ENCODE measurements at regions not wholly inside any gene's neighbourhood (a gene's known extent, or its start where the extent isn't known, plus 50 kb on each side); places are given as distances from the start of the nearest gene placed in this dataset.
"Not testable (repeated sequence)": the region's sequence is repeated elsewhere in the genome, so short reads cannot be mapped to it uniquely, and the experiment has no call there.

DNA sequence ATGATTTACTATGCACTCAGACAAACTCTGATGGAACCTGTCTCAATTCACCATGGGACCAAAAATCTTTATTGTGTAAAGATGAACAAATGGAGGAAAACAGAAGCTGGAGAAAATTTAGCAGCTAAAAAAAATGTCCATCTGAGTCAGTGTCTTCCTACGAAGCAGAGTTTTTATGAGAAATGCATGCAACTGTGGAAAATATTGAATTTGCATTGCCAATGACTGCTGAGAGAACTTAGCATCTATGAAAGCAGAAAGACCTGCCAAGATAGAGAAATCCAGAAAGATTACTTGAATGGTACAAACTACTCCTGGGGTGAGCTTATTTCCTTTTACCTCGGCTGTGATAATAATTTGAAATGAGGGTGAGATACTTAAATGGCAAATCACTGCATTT is 289.7 kb upstream of the GCFC2 start:
- DNase-seq (ENCODE audit: low read depth) = no peak

DNA sequence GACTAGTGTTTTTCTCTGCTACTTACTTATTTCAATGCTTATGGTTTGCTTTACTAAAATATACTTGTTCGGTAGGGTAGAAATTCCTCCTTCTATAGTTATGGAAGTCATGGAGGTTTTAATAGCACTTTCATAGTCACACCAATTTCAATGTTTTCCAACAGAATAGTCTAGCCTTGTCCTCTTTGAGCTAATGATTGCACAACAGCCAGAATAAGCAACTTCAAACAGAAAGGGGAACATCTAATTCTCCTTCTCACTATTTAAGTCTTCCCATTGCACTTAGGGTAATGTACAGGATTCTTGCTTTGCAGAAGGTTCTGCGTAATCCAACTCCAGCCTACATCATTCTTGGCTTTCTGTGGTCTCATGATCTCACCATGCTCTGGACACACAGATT is 287.7 kb upstream of the GCFC2 start:
- no peak for DNase-seq (ENCODE audit: low read depth)

DNA sequence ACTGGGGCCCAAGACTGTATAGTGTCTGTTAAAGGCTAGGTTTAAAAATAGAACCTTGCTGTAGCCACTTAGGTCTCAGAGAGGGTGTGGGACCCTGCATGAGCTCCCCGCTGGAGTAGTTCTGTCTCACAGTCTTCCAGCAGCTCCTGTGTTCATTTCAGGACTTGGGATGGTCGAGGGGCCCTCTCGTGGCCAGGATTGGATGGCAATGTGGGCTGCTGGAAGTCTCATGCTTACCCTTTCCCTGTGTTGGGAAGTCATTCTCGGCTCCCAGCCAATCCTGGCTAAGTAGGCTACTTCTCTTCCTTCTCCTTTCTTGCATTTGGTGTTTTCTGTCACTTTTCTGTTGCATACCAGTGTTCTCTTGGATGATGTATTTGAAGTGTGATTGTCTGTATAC is 284.0 kb upstream of the GCFC2 start:
- no peak for DNase-seq (ENCODE audit: low read depth)

DNA sequence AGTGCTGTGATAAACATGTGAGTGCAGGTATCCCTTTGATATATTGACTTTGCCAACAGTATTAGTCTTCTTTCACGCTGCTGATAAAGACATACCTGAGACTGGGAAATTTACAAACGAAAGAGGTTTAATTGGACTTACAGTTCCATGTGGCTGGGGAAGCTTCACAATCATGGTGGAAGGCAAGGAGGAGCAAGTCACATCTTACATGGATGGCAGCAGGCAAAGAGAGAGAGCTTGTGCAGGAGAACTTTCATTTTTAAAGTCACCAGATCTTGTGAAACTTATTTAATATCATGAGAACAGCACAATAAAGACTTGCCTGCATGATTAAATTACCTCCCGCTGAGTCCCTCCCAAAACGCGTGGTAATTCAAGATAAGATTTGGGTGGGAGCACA is 277.9 kb upstream of the GCFC2 start:
- not testable (repeated sequence) for DNase-seq (ENCODE audit: low read depth)

DNA sequence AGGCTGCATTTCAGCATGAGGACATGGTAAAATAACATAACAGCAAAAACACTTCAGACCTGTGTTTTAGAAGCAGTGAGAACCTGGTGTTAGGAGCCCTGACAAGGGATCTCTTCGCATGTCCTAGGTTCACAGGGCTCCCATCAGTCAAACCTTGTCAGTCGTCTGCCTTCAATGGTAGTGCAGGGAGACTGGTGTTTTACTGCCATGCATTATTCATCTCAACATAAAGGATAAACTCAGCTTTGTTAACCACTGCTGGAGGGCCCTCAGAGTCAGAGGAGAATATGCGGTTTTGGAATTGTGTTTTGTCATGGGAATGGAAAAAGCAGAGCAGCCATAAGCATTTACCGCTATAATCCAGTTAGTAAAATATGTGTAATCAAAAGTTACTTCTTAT is 275.9 kb upstream of the GCFC2 start:
- no peak for DNase-seq (ENCODE audit: low read depth)

DNA sequence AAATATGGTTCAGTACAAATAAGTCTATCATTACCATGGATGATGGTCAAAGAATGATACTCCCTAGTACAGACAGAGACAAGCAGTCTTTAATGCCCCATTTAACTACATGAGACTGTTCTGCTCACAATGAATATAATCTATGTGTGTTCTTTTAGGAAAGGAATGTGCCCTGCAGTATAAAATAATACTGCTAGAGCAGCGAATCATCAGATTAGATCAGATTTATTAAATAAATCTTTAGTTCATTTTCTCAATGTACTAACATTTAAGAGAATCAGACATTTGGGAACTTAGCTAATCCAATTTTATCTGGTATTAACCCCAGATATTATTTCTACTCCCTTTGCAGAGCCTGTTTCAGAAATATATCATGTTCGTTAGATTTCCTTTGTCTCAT is 272.0 kb upstream of the GCFC2 start:
- DNase-seq (ENCODE audit: low read depth) = no peak

DNA sequence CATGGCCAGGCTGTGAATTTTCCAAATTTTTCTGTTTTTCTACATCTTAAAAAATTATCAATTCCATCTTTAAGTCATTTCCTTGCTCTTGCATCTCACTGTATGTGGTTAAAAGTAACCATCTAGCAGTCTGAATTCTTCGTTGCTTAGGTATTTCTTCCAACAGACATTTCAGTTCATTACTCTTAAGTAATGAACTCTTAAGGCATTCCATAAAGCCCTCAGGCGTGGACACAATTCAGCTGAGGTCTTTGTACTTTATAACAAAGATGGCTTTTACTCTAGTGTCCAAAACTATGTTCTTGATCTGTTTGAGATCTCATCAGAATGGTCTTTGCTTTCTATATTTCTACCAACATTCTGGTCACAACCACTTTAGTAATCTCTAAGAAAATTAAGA is 253.9 kb upstream of the GCFC2 start:
- DNase-seq (ENCODE audit: low read depth) = no peak

DNA sequence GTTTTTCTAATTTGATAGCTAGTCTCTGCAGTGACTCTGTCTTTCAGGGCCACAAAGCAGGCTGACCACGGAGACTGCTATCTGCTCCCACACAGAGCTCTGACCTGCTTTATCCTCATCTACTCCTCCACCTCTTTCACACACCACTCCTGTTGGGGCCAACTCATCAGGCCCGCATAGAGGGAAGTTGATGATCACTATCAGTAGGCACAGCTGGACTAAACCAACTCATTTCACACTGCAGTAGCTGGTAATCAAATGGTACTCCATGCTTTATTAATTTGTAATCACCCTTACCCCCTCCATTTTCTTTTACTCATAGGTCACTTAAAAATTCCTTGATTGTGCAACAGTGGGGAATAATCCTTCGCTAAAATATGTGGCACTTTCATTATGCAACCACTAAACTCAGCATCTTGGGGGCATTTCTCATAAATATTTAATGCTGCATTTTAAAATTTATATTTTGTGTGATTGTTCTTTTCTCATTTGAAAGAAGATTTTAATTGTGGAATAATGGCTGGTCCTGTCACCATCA is 249.8 kb upstream of the GCFC2 start:
- DNase-seq (ENCODE audit: low read depth) = no peak

DNA sequence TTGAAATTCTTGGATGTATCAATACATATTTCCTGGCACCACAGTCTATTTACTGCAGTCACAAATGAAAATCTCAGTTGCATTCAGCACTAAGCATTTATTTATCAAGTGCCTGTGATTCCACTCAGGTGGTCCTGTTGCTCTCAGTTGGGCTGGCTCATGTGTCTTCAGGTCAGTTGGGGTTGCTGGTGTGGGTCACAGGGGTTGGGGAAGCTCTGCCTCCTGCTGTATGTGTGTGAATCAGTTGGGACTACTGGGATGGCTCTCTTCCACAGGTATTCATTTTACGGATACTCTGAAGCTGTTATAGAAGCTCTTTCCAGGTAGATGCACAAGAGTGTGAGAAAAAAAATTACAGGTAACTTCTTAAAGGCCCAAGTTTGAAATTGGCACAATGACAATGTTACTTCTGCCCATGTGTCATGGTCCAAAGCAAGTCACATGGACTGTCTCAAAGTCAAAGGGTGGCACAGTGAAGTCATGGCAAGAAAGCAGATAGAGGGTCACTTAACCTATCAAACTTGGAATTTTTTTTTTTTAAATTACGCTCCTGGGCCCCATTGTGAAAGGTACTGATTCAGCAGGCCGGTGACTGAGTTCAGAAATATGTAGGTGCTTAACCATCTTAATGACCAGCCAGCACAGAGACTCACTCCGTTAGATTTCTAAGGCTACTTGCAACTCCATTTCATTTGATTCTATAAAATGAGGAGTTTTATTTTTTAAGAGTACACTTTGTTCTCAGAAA is 249.2 kb upstream of the GCFC2 start:
- no peak for DNase-seq (ENCODE audit: low read depth)

DNA sequence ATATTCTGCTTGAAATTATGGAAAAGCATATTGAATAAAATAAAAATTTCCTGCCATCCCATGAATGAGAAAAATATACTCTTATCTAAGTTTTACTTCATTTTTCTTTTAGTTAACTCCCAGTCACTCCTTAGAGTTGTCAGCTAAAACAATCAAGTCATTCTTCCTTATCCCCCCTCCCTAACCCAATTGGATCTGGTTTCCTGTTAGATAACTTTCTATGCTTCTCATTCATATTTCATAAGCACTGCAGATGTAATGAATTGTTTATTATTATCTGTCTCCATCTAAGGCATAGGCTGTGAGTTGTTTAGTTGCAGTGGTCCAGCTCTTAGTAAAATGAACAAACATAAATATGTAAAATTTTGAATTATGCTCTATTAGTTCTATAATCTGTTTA is 244.0 kb upstream of the GCFC2 start:
- DNase-seq (ENCODE audit: low read depth) = no peak

DNA sequence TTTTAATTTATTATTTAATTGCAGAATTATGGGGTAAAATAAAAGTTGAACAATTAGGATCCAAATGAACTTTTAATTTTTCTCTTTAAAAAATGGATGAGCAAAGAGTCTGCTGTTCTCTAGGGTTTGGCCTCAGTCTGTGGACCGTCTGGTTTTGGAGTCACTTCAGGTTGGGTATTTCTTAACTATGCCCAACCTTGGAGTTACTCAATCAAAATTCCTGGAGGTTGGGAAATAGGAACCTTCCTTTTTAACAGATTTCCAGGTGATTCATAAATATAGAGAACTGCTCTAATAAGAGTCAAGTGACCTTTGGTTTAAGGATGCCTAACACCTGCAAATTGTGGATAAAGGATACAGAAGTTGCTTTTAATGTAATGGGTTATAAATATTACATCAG is 241.5 kb upstream of the GCFC2 start:
- no peak for DNase-seq (ENCODE audit: low read depth)

DNA sequence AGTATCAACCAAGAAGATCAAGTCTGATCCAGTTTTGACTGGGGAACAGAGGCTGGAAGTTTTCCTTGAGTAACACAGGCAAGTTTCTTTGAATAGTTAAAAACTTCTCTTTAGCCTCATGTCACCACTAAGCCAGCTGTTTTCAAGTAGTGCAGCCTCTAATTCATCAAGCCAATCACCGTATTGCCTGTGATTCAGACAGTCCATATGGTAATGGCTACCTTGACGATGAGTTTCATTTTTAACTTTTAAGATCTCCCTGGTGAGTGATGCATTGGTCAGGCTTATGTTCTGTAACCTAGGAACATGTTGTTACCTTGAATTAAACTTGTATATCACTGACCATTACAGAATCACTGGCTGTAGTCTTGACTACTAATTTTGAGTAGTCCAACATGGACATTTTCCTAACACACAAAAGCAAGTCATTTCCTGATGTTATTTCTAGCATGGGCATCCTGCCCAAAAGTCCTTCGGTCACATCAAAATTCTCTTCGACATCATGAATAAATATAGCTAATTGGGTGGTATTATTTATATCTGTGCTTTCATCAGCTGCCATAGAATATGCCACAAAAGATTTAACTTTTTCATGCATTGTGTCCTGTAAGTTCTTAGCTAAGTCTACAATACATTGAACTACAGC is 238.8 kb upstream of the GCFC2 start:
- no peak for DNase-seq (ENCODE audit: low read depth)

DNA sequence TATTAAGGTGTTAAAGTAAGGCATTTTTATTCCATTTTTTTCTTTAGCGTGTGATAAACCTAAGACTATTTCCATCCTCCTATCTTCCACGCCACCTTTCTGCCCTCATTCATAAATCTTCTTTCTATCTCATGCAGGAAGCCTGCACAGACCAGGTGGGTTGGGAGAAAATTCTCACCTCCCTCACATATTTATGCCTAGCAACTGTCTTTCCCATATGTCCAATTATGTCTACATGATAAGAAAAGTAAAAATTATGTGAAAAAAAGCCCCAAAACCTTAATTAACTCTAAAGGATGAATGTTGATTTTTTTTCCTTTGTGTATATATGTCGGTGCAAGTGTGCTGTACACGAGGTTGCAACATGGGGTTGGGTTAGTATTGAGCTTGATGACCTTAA is 225.6 kb upstream of the GCFC2 start:
- DNase-seq (ENCODE audit: low read depth) = no peak

DNA sequence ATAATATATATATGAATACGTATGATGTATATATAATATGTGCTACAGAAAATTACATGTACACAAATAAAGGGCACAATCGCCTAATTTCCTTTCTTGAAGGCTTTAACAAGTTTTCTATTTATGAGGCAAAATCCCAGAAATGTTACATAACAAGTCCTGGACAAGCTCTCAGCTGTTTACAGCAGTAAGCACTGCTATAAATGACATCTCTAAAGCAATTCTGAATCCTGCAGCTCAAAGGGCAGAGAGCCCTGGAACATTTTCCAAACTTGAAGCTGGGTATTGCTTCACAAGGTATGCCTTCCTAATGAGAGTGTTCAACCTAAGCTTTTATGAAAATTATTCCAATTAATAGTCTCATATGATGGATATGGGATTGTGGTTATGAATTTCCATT is 222.3 kb upstream of the GCFC2 start:
- no peak for DNase-seq (ENCODE audit: low read depth)

DNA sequence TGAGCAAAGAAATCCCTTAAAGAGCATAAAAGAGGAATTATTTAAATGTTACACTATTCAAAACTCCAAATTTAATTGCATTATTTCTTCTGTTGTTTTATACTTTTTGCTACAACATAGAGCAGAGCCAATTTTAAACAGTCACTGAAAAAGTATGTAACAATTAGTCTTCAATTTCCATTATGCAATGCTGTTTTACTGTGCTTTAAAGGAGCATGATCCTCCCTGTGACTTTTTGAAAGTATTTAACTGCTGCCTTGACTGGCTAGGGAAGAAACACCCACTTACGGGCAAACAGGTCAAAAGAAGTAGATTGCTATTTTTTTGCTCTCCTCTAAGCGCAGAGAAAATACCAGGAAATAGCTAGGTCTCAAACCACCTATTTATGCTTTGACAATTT is 217.4 kb upstream of the GCFC2 start:
- DNase-seq (ENCODE audit: low read depth) = no peak

DNA sequence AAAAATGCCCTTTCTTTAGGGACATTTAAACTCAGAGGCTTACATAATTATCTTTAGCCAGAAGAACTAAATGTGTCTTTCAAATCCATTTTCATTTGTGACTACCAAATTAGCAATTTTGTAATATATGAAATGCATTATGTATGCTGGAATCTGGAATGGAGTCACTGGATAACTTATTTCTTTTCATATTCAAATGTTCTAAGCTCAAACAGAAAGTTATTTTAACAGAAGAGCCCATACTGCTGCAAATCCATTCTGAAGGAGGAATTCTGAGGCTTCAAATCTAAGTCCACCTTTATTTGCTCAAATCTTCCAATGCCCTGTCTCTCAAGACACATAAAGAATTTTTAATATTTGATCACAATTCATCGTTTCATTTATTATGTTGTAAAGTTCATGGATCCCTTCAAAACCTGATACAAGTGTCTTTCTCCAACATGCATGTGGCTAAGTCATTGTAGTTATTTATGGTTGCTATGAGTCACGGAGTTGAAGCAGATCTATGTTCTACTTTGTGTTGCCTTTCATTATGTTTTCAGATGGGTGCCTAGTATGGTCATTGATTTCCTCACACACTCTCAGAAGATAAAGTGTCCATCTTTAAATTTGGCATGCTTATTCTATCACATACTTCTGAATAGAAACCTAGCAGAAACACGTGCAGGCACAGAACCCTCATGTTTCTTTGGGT is 214.8 kb upstream of the GCFC2 start:
- no peak for DNase-seq (ENCODE audit: low read depth)

DNA sequence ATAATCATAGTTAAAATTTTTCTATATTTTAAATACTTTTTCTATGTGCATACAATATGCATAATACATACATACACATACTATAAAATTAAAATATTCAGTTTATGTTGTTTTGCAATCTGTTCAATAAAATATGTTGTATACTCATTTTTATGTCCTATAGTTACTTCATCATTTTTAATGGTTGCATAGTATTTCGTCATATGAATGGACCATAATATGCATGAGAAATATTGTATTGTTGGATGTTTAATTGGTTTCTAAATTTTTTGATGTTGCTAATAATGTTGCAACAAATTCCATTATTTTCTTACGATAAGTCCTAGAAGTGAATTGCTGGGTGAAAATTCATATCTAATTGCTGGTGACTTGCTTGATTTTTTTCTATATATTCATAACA is 211.5 kb upstream of the GCFC2 start:
- no peak for DNase-seq (ENCODE audit: low read depth)

DNA sequence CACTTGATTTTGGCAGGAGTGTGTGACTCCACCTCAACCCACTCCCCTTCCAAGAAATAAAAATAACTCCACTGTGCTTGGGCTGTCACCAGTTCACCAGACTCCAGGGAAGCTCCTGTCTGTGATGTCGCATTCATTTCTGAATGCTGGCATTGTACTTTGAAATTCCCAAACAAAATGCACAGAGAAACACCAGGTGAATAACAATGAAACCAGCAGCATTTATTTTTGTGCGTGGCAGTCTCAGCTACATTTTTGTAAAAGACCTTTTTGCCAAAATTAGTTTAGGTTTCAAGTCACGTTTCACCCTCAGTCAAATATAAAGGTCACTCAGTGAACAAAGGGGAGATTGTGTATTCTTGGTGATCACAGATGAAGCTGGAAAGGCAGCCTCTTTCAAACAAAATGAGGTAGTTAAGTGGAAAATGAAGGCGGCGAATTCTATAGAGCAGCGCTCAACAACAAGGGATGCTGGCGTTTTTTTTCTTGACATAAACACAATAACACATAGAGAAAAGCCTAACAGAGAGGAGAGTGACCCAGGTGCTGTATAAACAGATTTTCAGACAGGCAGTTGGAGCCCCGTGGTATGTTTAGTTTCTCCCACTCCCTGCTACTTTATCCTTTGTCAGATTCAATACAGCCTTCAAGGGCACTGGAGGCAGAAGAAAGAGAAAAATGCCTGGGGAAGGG is 210.3 kb upstream of the GCFC2 start:
- no peak for DNase-seq (ENCODE audit: low read depth)

DNA sequence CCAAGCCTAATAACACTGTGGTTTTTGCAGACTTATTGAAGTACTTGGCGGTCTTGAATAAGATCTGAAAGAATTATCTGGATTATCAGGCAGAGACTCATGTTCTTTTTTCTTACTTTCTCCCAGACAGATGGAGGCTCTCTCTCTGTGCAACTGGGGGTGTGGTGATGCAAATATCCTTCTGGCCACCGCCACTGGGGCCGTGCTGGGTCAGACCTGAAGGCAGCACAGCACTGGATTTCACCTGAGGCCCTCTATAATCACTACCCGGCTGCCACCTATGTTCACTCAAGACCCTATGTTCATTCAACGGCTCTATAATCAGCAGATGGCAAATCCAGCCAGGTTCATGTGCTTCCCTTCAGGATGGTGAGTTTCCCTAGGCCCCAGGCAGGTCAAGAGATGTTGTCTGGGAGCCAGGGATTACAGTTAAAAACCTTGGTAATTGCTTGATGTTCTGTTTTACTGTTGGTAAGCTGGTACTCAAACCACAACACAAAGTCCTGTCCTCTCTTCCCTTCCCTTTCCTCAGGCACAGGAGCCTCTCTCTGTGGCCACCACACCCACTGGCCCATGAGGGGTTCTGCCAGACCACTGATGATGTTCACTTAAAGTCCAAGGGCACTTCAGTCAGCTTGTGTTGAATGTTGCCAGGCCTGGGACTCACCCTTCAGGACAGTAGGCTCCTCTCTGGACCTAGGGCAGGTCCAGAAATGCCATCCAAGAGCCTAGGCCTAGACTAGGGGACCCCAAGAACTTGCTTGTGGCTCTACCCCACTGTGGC is 205.3 kb upstream of the GCFC2 start:
- DNase-seq (ENCODE audit: low read depth) = no peak

DNA sequence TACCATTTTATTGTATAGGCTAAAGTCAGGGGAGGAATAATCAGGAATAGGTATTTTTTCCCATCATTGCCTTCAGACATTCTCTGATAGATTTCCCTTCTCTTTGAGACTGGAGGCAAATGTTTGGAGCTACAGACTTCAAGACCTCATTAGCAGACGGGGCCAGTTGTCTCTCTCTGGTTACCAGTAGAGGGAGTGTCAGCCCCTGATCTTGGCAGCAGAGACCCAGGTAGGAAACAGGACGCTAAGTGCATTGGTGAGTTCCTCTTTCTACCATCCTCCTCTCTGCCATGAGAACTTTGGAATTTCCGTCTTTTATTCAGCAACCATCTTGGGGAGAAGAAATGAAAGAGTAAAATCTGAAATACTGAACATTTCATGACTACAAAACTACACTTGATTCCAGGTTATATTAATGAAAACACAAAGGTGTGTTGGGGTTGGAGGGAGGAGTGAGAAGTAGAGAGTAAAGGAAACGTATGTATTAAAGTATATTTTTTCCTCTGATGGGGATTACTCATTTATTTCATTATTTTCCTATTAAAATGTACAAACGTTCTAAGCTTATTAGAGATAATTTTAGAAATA is 186.2 kb upstream of the GCFC2 start:
- DNase-seq (ENCODE audit: low read depth) = no peak

DNA sequence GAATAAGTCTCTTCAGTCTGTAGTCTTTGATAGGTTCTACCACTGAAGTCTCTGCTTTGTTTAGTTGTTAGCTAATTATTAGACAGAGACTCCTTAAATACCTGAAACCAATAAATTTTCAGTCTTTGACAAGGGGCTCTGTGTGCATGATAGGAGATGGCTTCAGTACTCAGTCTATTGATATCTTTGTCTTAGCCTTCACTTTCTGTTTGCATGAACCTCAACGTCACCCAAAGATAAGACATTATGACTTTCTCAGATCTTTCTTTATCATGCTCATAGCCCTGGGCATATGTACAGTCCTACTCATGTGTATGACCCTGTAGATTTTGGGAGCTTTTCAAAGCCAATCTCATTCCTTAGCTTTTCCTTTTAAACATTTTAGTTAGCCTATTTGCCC is 183.5 kb upstream of the GCFC2 start:
- DNase-seq (ENCODE audit: low read depth) = no peak

All from HS-27A (cell line).